HG03342 (cell line): ENCODE measurements at regions not wholly inside any gene's neighbourhood (a gene's known extent, or its start where the extent isn't known, plus 50 kb on each side); places are given as distances from the start of the nearest gene placed in this dataset.

Experiments
- ATAC-seq: cut with Tn5 transposase; IDR thresholded peaks from one replicate; pipeline ENCODE4 v1.9.1; 2021; ENCODE audit warnings: mild to moderate bottlenecking, moderate library complexity; ENCODE audit not compliant: unreplicated experiment

GRCh38 chr5:143730112-143730801 is 81.7 kb upstream of the HMHB1 start:
- no peak for ATAC-seq

GRCh38 chr5:143729334-143729946 is 82.5 kb upstream of the HMHB1 start:
- no peak for ATAC-seq

- ATAC-seq, result no peak
Observed at GRCh38 chr5:143723159-143723558, 88.8 kb upstream of the HMHB1 start.

- no peak for ATAC-seq
Observed at GRCh38 chr5:143721925-143722324, 90.0 kb upstream of the HMHB1 start.

GRCh38 chr5:143720689-143721088 is 91.3 kb upstream of the HMHB1 start:
- ATAC-seq, result no peak

- no peak for ATAC-seq
Observed at GRCh38 chr5:143717400-143717799, 94.6 kb upstream of the HMHB1 start.

GRCh38 chr5:143716881-143717280 is 95.1 kb upstream of the HMHB1 start:
- ATAC-seq, result no peak

GRCh38 chr5:143715616-143716015 is 96.3 kb upstream of the HMHB1 start:
- ATAC-seq, result no peak

GRCh38 chr5:143714629-143715028 is 97.3 kb upstream of the HMHB1 start:
- no peak for ATAC-seq

- ATAC-seq, result no peak
Observed at GRCh38 chr5:143713047-143714003, 98.6 kb upstream of the HMHB1 start.

GRCh38 chr5:143708672-143709071 is 103.3 kb upstream of the HMHB1 start:
- no peak for ATAC-seq

GRCh38 chr5:143707806-143708205 is 104.2 kb upstream of the HMHB1 start:
- no peak for ATAC-seq

- no peak for ATAC-seq
Observed at GRCh38 chr5:143705381-143705780, 106.6 kb upstream of the HMHB1 start.

- ATAC-seq, result no peak
Observed at GRCh38 chr5:143703659-143704058, 108.3 kb upstream of the HMHB1 start.

- ATAC-seq, result no peak
Observed at GRCh38 chr5:143701493-143701892, 110.5 kb upstream of the HMHB1 start.

GRCh38 chr5:143700994-143701393 is 111.0 kb upstream of the HMHB1 start:
- no peak for ATAC-seq

GRCh38 chr5:143699121-143699520 is 112.8 kb upstream of the HMHB1 start:
- ATAC-seq, result no peak

GRCh38 chr5:143698574-143698973 is 113.4 kb upstream of the HMHB1 start:
- ATAC-seq, result no peak

- ATAC-seq, result no peak
Observed at GRCh38 chr5:143696921-143697320, 115.0 kb upstream of the HMHB1 start.

GRCh38 chr5:143695941-143696340 is 116.0 kb upstream of the HMHB1 start:
- ATAC-seq, result no peak

- no peak for ATAC-seq
Observed at GRCh38 chr5:143695244-143695864, 116.6 kb upstream of the HMHB1 start.
